Kidney tubule cell (primary cell): ENCODE measurements at regions not wholly inside any gene's neighbourhood (a gene's known extent, or its start where the extent isn't known, plus 50 kb on each side); places are given as distances from the start of the nearest gene placed in this dataset.
"Not testable (repeated sequence)": the region's sequence is repeated elsewhere in the genome, so short reads cannot be mapped to it uniquely, and the experiment has no call there.

Source experiments
- DNase-seq: peaks from one replicate; pipeline ENCODE4 v3.0.0-alpha.2; 2018; ENCODE audit warnings: low spot score

DNA sequence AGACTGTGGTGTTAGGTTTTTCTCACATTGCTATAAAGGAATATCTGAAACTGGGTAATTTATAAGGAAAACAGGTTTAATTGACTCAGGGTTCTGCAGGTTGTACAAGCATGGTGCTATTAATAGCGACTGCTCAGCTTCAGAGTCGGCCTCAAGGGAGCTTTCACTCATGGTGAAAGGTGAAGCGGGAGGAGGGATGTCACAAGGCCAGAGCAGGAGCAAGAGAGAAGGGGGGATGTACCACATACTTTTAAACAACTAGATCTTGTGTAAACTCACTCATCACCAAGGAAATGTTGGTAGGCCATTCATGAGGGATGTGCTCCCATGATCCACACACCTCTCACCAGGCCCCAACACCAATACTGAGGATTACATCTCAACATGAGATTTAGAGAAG lies 313.2 kb downstream of the UBE2NL start:
- not testable (repeated sequence) for DNase-seq

DNA sequence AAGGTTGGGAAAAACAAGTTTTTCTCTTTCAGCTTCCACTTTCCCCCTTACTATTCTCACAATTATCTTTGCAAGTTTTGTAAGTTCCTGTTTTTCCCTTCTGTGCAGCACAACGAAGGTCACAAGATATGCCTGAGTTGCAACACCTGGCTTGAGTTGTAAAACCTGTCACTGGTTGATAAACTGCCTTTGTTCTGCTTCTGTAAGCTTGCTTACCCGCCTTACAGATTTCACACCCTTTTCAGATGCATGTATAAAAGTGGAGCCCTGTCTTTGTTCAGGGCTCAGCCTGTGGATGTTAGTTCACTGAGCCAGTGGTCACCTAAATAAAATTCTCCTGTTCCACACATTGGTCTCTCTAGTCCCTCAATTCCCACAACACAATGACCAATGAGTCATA lies 318.9 kb downstream of the UBE2NL start:
- DNase-seq, result not testable (repeated sequence)

DNA sequence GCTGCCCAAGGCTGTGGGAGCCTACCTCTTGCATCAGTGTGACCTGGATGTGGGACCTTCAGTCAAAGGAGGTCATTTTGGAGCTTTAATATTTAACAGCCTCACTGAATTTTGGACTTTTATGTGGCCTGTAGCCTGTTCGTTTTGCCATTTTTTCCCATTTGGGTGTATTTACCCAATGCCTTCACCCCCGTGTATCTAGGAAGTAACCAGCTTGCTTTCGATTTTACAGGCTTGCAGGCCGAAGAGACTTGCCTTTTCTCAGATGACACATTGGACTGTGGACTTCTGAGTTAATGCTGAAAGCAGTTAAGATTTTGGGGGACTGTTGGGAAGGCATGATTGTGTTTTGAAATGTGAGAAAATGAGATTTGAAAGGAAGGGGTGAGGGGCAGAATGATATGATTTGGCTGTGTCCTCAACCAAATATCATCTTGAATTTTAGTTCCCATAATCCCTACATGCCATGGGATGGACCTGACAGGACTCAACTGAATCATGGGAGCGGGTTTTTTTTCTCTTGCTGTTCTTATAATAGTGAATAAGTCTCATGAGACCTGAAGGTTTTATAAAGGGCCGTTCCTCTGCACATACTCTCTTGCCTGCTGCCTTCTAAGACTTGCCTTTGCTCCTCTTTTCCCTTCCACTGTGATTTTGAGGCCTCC lies 324.6 kb downstream of the UBE2NL start:
- DNase-seq, result not testable (repeated sequence)

DNA sequence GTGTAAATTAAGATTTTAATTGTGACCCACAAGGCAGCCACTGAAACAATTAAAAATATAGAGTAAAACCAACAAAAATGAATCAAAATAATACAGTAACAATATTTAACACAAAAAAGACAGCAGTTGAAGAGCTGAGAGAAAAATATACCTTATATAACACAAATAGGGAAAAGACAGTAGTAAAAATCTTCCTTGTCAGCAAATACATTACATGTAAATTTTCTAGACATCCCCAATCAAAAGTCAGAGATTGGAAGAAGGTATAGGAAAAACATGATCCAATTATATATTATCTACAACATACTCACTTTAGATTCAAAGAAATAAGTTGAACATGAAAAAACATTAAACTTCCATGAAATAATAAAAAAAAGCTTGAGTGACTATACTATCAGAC lies 330.8 kb downstream of the UBE2NL start:
- no peak for DNase-seq

- DNase-seq, result peak; percentile 70
These were observed 335.2 kb downstream of the UBE2NL start for GRCh38 chrX:144219035-144219434.

GRCh38 chrX:144231116-144231785 lies 347.4 kb downstream of the UBE2NL start:
- DNase-seq, result not testable (repeated sequence)

- DNase-seq, result no peak
These were observed 369.5 kb downstream of the UBE2NL start for GRCh38 chrX:144253356-144253755.

DNA sequence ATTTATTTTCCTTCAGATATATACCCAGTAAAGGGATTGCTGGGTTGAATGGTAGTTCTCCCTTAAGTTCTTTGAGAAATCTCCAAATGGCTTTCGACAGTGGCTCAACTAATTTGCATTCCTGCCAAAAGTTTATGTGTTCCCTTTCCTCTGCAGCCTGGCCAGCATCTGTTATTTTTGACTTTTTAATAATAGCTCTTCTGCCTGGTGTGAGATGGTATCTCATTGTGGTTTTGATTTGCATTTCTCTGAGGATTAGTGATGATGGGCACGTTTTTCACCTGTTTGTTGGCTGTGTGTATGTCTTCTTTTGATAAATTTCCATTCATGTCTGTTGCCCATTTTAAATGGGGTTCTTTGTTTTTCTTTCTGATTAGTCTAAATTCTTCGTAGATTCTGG lies 375.2 kb downstream of the UBE2NL start:
- DNase-seq, result no peak

DNA sequence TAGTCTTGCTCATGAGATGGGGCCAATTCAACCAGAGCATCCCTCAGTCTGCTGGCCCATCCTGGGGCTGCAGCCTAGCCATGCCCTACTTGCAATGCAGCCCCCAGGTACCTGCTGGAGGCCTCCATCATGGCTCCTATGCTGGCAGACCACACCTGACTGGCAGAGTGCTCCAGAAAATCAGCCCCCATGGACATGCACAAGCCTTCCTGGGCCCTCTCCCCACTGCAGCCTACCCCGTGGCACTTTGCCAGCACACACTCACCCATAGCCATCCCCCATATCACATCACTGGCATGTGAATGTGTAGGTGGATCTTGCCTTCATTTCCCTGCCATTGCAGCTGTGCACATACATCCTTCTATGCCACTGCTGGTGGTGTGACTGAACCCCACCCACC lies 381.8 kb downstream of the UBE2NL start:
- DNase-seq, result no peak

DNA sequence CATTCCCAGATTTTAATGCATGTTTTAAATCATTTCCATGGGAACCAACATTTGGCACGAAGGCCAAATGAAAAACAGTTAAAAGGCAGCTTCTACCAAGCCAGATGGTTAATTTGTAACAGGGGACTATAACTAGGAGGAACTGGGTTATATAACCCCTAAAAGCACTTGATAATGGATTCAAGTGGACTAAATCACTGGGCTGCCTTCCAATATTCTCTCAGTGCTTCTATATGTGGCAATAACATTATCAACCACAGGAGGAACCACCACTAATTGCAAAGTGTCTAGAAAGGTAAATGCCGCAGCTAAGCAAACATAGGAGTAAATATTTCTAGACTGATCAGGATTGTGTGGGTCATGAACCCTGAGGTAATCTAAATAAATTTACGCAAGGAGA lies 391.5 kb downstream of the UBE2NL start:
- DNase-seq, result peak; percentile 52

DNA sequence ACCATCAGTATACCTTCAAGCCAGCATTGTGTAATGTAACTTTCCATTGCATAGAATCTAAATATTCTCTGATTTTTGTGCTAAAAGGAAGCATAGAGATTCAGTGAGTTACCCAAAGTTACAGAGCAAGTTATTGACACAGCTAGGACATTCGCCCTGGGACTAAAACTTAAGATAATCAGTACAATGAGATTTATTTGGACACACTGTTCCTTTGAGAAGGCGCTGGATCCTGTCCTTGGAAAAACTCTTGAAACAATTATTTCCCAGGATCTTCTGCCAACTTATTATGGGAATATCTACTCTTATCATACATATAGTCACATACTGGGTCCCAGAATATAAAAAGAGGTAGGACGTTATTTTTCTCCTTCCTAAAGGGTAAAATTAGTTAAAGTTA lies 392.0 kb downstream of the UBE2NL start:
- no peak for DNase-seq

GRCh38 chrX:144293229-144293628 lies 409.4 kb downstream of the UBE2NL start:
- DNase-seq, result no peak

GRCh38 chrX:144295921-144296320 lies 412.1 kb downstream of the UBE2NL start:
- DNase-seq, result no peak

DNA sequence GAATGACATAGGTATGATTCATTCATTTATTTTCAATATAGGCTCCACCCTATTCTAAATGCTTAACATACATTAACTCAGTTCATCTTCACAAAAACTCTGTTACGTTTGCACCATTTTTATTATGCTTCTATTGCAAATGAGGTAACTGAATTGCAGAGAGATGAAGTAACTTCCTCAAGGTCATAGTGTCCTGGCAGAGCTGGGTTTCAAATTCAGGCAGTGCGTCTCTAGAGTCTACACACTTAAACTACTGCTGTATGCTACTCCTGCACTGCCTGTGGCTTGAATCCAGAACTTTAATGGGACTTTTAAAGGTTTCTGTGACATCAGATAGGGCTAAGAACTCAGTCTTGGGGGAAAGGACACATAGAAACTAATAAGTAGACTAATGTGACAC lies 413.4 kb downstream of the UBE2NL start:
- DNase-seq, result no peak

GRCh38 chrX:144327495-144327894 lies 443.6 kb downstream of the UBE2NL start:
- no peak for DNase-seq

DNA sequence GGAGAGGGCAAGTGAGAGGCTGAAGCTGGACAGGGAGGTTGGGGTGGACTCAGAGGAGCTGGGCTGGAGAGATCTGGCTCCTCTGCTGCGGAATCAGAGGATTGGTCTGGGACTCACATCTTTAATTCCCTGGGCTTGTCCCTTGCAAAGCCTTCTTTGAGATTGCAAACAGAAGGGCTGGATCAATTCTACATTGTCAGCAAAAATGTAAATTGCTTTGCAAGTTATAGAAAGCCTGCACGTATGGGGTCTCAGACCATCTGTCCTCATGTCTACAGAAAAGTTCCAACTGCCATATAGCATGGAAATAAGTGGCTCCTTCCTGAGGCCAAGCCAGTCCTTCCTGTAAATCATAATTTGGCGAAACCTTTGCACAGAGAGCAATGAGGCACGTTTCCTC lies 449.6 kb downstream of the UBE2NL start:
- no peak for DNase-seq

DNA sequence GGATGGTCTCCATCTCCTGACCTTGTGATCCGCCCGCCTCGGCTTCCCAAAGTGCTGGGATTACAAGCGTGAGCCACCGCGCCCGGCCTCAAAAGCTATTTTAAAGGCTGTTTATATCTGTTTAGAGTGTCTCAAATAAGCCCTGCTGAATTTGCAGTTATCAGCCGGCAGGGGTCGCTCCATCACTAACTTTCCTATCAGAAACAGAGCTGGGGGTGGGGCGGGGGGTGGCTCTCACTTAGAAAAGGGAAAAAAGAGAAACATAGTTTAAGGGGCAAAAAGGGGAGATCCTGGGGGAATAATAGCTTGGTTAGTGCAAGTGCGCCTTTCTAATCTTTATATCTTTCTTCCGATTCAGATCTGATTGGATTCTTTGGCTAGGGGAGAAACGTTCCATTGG lies 450.7 kb downstream of the UBE2NL start:
- DNase-seq, result no peak

DNA sequence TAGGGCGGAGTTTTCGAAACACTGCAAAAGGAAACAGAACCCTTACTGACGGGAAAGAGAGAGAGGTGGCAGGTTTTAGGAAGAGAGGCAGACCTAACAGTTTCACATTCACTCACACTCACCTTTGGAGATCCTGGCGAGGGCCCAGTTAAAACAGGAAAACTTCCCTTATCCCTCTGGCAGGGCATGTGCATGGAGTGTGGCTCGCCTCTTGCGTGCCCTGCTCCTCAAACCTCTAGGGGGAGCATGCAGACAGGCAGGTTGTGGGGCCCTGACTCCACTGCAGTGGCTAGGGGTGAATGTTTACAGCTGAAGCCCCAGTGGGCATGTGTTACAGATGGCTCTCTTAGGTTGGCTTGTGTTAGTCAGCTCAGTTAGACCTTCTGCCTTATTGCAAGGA lies 451.5 kb downstream of the UBE2NL start:
- DNase-seq, result no peak

GRCh38 chrX:144379156-144379555 lies 495.3 kb downstream of the UBE2NL start:
- DNase-seq, result no peak

DNA sequence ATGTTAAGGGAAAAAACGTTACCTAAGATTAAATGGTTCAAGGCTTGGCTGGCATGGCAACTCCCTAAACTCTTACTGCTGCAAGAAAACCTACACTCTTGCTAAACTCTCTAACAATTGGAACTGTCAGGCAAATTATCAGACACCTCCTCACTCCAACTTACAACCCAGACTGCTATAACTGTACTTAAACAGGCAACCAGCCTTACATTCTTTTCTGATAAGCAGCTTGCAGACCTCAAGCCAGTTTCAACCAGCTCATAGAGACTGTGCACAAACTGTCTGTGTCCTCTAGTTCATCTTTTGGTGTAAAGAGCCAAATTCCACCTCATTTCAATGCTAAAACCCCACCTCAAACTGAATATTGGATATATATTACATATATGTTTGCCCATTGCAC lies 504.9 kb downstream of the UBE2NL start:
- no peak for DNase-seq
